PC-9 (cell line): ENCODE measurements at regions not wholly inside any gene's neighbourhood (a gene's known extent, or its start where the extent isn't known, plus 50 kb on each side); places are given as distances from the start of the nearest gene placed in this dataset.

Source experiments
- BruUV-seq: library from RNA; stranded (reverse); fragments of 400-500 nt; replicated peaks from 2 replicates; lab custom pipeline; 2021; lab: Mats Ljungman, UMichigan
- CTCF ChIA-PET: fragments of 300-600 bp; sonication (Branson Sonifier 250); formaldehyde crosslinking; loops from one replicate; lab custom pipeline; 2022; ENCODE audit warnings: antibody characterized with exemption; lab: Charles Lee
- POLR2A ChIA-PET: fragments of 300-600 bp; sonication (Branson Sonifier 250); formaldehyde crosslinking; loops from one replicate; lab custom pipeline; 2022; ENCODE audit warnings: antibody characterized with exemption; ENCODE audit not compliant: unreplicated experiment; lab: Charles Lee
- DNase-seq, 2 experiments: peaks; one replicate each; pipeline versions ENCODE4 v3.0.0 to v3.0.0-alpha.2; 2015 to 2022; ENCODE audit warnings: mixed read lengths in 1 of 2
- H2AFZ ChIP-seq: fragments of 200-600 bp; sonication (generic); 2 replicates; pipeline ENCODE4 v1.8.1; 2017; ENCODE audit warnings: antibody characterized with exemption
- H3F3A ChIP-seq: fragments of 200-600 bp; sonication (generic); 2 replicates; pipeline ENCODE4 v1.8.1; 2017; ENCODE audit warnings: antibody characterized with exemption, mild to moderate bottlenecking, low read depth; ENCODE audit not compliant: insufficient read depth
- H3K27ac ChIP-seq: fragments of 200-600 bp; sonication (generic); 2 replicates; pipeline ENCODE4 v1.6.1; 2016; ENCODE audit warnings: mixed run types
- H3K27me3 ChIP-seq: fragments of 200-600 bp; sonication (generic); 2 replicates; pipeline ENCODE4 v1.6.1; 2016; ENCODE audit warnings: low read depth, mixed run types; ENCODE audit not compliant: insufficient read depth
- H3K36me3 ChIP-seq: fragments of 200-600 bp; sonication (generic); 2 replicates; pipeline ENCODE4 v1.6.1; 2016; ENCODE audit warnings: low read depth, mixed run types
- H3K4me1 ChIP-seq: fragments of 200-600 bp; sonication (generic); replicated peaks from 2 replicates; pipeline ENCODE4 v1.6.1; 2016; ENCODE audit warnings: mixed run types; ENCODE audit not compliant: insufficient read depth
- H3K4me2 ChIP-seq: fragments of 200-600 bp; sonication (generic); 2 replicates; pipeline ENCODE4 v1.6.1; 2017; ENCODE audit warnings: mixed run types
- H3K4me3 ChIP-seq: fragments of 200-600 bp; sonication (generic); 2 replicates; pipeline ENCODE4 v1.6.1; 2016; ENCODE audit warnings: mixed run types
- H3K79me2 ChIP-seq: fragments of 200-600 bp; sonication (generic); 2 replicates; pipeline ENCODE4 v1.6.1; 2017; ENCODE audit warnings: low read depth, mixed run types
- H3K9me2 ChIP-seq: fragments of 200-600 bp; sonication (generic); 2 replicates; pipeline ENCODE4 v1.8.1; 2017; ENCODE audit warnings: mild to moderate bottlenecking; ENCODE audit not compliant: insufficient read depth
- H3K9me3 ChIP-seq: fragments of 200-600 bp; sonication (generic); 2 replicates; pipeline ENCODE4 v1.8.1; 2016; ENCODE audit warnings: low read depth; ENCODE audit not compliant: insufficient read depth
- H4K20me1 ChIP-seq: fragments of 200-600 bp; sonication (generic); 2 replicates; pipeline ENCODE4 v1.8.1; 2017; ENCODE audit not compliant: insufficient read depth
- CTCF ChIP-seq: fragments of 200-600 bp; sonication (generic); conservative IDR thresholded peaks from 2 replicates; pipeline ENCODE4 v1.6.1; 2017; ENCODE audit warnings: mixed run types, antibody characterized with exemption, mild to moderate bottlenecking, moderate library complexity
- EZH2 ChIP-seq: fragments of 200-600 bp; sonication (generic); IDR thresholded peaks from 2 replicates; pipeline ENCODE4 v1.8.0; 2017; ENCODE audit warnings: antibody characterized with exemption, low read depth
- intact Hi-C: fragments of 100-400 bp; cut with micrococcal nuclease; formaldehyde crosslinking; loops from one replicate; pipeline ENCODE4 v1.10.0; 2022; ENCODE audit not compliant: unreplicated experiment

GRCh38 chr7:121517591-121517990 lies 121.5 kb upstream of the FAM3C start:
- no peak for DNase-seq
- ChIA-PET CTCF (no interaction called here), POLR2A (no interaction called here)
- Histone ChIP-seq H3F3A (peaks cover 12% of the 10 kb centered on the region), H3K27ac (no peak overlapping the region), H3K4me3 (no peak overlapping the region), H3K4me1 (peaks cover 19% of the 10 kb centered on the region), H3K36me3 (no peaks in the 10 kb centered on the region; the same call in 1 of the 2 replicates), H3K4me2 (no peak overlapping the region), H4K20me1 (no peaks in the 10 kb centered on the region), H3K27me3 (no peaks in the 10 kb centered on the region), H3K9me2 (no peaks in the 10 kb centered on the region), H3K79me2 (no peaks in the 10 kb centered on the region), H3K9me3 (peaks cover 27% of the 10 kb centered on the region; the same call in 1 of the 2 replicates), H2AFZ (no peak overlapping the region)
- no peak for TF ChIP-seq CTCF
- no peak for TF ChIP-seq EZH2
- BruUV-seq, result no TSS peak
- intact Hi-C loops, result no loop called here

GRCh38 chr7:121516821-121517220 lies 120.7 kb upstream of the FAM3C start:
- Histone ChIP-seq H3K36me3 (no peaks in the 10 kb centered on the region; the same call in 1 of the 2 replicates), H3K4me2 (no peak overlapping the region), H3K27ac (no peak overlapping the region), H3K79me2 (no peaks in the 10 kb centered on the region), H2AFZ (no peak overlapping the region), H4K20me1 (no peaks in the 10 kb centered on the region), H3K9me2 (no peaks in the 10 kb centered on the region), H3K27me3 (no peaks in the 10 kb centered on the region), H3K4me3 (no peak overlapping the region), H3K4me1 (peaks cover 19% of the 10 kb centered on the region), H3K9me3 (peaks cover 32% of the 10 kb centered on the region), H3F3A (peaks cover 12% of the 10 kb centered on the region)
- POLR2A ChIA-PET, result no interaction called here
- BruUV-seq, result no TSS peak
- CTCF ChIA-PET, result no interaction called here
- intact Hi-C loops, result no loop called here
- DNase-seq, result no peak
- no peak for TF ChIP-seq EZH2
- no peak for TF ChIP-seq CTCF

- Histone ChIP-seq H3F3A (peaks cover 12% of the 10 kb centered on the region), H3K79me2 (no peaks in the 10 kb centered on the region), H3K27me3 (no peaks in the 10 kb centered on the region), H3K9me3 (peaks cover 35% of the 10 kb centered on the region), H4K20me1 (no peaks in the 10 kb centered on the region), H2AFZ (no peak overlapping the region), H3K36me3 (no peaks in the 10 kb centered on the region; the same call in 1 of the 2 replicates), H3K4me1 (peaks cover 19% of the 10 kb centered on the region), H3K27ac (peak overlapping the region; percentile 85), H3K4me3 (no peak overlapping the region), H3K9me2 (no peaks in the 10 kb centered on the region), H3K4me2 (peak overlapping the region; percentile 2; the same call in 1 of the 2 replicates)
- BruUV-seq, result no TSS peak
- ChIA-PET POLR2A (no interaction called here), CTCF (no interaction called here)
- intact Hi-C loops, result loop anchor here (1.0 kb wide), 1 partner anchor 14 kb away; no protein-coding TSS in a partner anchor
- no peak for TF ChIP-seq CTCF
- TF ChIP-seq EZH2, result no peak
- DNase-seq, result no peak
These were observed 119.7 kb upstream of the FAM3C start for GRCh38 chr7:121515630-121516401.
